Smooth muscle cell (in vitro differentiated cells): ENCODE measurements at regions not wholly inside any gene's neighbourhood (a gene's known extent, or its start where the extent isn't known, plus 50 kb on each side); places are given as distances from the start of the nearest gene placed in this dataset.
"Not testable (repeated sequence)": the region's sequence is repeated elsewhere in the genome, so short reads cannot be mapped to it uniquely, and the experiment has no call there.

ENCODE experiments used
- DNase-seq: peaks from one replicate; lab custom pipeline; 2025; ENCODE audit not compliant: unreplicated experiment; lab: John Stamatoyannopoulos, UW
- H2AFZ ChIP-seq: fragments of 200-600 bp; sonication (generic); 2 replicates; pipeline ENCODE4 v1.6.0; 2016; ENCODE audit warnings: antibody characterized with exemption, low read depth, mild to moderate bottlenecking
- H3F3A ChIP-seq: fragments of 200-600 bp; sonication (generic); 2 replicates; pipeline ENCODE4 v1.6.0; 2017; ENCODE audit warnings: antibody characterized with exemption, low read depth
- H3K27ac ChIP-seq: fragments of 200-600 bp; sonication (generic); 2 replicates; pipeline ENCODE4 v1.5.1; 2016; ENCODE audit warnings: low read depth, mild to moderate bottlenecking
- H3K27me3 ChIP-seq: fragments of 200-600 bp; sonication (generic); 2 replicates; pipeline ENCODE4 v1.6.1; 2016; ENCODE audit warnings: low read depth, mild to moderate bottlenecking
- H3K36me3 ChIP-seq: fragments of 200-600 bp; sonication (generic); 2 replicates; pipeline ENCODE4 v1.5.1; 2016; ENCODE audit warnings: low read depth
- H3K4me1 ChIP-seq: fragments of 200-600 bp; sonication (generic); 2 replicates; pipeline ENCODE4 v1.5.1; 2016; ENCODE audit warnings: low read depth
- H3K4me2 ChIP-seq: fragments of 200-600 bp; sonication (generic); 2 replicates; pipeline ENCODE4 v1.6.0; 2016; ENCODE audit warnings: mild to moderate bottlenecking
- H3K4me3 ChIP-seq: fragments of 200-600 bp; sonication (generic); 2 replicates; pipeline ENCODE4 v1.5.1; 2016; ENCODE audit warnings: mild to moderate bottlenecking
- H3K79me2 ChIP-seq: fragments of 200-600 bp; sonication (generic); 2 replicates; pipeline ENCODE4 v1.6.0; 2016; ENCODE audit warnings: low read depth, mild to moderate bottlenecking
- H3K9ac ChIP-seq: fragments of 200-600 bp; sonication (generic); 2 replicates; pipeline ENCODE4 v1.6.0; 2016; ENCODE audit warnings: low read depth
- H3K9me3 ChIP-seq: fragments of 200-600 bp; sonication (generic); replicated peaks from 2 replicates; pipeline ENCODE4 v1.5.1; 2016; ENCODE audit warnings: low read depth
- H4K20me1 ChIP-seq: fragments of 200-600 bp; sonication (generic); 2 replicates; pipeline ENCODE4 v1.6.0; 2016; ENCODE audit warnings: low read depth
- WGBS: methylation state at CpG from one replicate; pipeline ENCODE4 v1.1.7; 2016; ENCODE audit warnings: low lambda C conversion rate; 5-methylcytosine and 5-hydroxymethylcytosine counted together
- TF ChIP-seq, protein P1 (sequence below): fragments of 200-600 bp; sonication (generic); IDR thresholded peaks from 2 replicates; pipeline ENCODE4 v1.5.1; 2017; ENCODE audit warnings: borderline replicate concordance, mild to moderate bottlenecking, antibody characterized with exemption; ENCODE audit not compliant: insufficient read depth, poor library complexity, severe bottlenecking

- TF ChIP-seq, protein P1, sequence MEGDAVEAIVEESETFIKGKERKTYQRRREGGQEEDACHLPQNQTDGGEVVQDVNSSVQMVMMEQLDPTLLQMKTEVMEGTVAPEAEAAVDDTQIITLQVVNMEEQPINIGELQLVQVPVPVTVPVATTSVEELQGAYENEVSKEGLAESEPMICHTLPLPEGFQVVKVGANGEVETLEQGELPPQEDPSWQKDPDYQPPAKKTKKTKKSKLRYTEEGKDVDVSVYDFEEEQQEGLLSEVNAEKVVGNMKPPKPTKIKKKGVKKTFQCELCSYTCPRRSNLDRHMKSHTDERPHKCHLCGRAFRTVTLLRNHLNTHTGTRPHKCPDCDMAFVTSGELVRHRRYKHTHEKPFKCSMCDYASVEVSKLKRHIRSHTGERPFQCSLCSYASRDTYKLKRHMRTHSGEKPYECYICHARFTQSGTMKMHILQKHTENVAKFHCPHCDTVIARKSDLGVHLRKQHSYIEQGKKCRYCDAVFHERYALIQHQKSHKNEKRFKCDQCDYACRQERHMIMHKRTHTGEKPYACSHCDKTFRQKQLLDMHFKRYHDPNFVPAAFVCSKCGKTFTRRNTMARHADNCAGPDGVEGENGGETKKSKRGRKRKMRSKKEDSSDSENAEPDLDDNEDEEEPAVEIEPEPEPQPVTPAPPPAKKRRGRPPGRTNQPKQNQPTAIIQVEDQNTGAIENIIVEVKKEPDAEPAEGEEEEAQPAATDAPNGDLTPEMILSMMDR: no peak
- H2AFZ ChIP-seq: no peak overlapping the region
- H4K20me1 ChIP-seq: no peaks in the 10 kb centered on the region
- DNase-seq: no peak
- H3K27me3 ChIP-seq: peaks cover 30% of the 10 kb centered on the region
- WGBS: 40% methylated on average over 20 of the region's 20 CpGs
- H3K79me2 ChIP-seq: no peaks in the 10 kb centered on the region
- H3K9me3 ChIP-seq: no peaks in the 10 kb centered on the region
- no peak overlapping the region for H3K9ac ChIP-seq
- no peak overlapping the region for H3K4me3 ChIP-seq
- H3F3A ChIP-seq: no peaks in the 10 kb centered on the region
- no peak overlapping the region for H3K4me2 ChIP-seq
- H3K4me1 ChIP-seq: no peaks in the 10 kb centered on the region
- H3K36me3 ChIP-seq: no peaks in the 10 kb centered on the region
- H3K27ac ChIP-seq: no peak overlapping the region
Observed at GRCh38 chr12:131628023-131628740, 82.7 kb upstream of the SFSWAP start.

DNA sequence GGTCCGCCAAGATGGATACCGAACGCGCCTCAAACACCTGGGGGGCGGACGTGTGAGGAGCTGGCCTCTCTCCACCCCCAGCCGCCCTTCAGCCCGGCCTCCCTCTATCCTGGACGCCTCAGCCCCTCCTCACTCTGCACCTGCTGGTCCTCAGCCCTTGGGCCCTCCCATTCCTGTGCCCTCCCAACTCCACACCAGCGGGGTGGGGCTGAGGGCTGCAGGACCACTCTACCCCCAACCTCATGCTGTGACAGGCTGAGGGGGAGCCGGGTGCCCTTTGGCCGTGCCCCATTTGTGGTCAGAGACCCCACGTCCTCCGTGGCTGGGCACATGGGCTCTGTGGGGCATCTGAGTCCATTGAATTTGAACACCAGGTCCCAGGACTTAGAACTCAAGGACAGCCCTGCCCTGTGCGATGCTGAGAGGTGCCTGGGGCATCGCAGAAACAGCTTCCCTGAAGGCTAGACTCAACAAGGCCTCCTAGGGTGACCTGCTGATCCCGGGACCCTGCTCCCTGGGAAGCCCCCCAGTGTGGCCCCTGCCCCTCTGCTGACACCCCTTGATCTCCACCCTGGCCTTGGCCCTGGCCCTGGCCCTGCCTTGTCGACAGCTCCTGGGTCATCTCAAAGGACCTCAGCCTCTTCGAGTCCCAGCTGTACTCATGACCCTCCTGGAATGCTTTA is 82.0 kb upstream of the SFSWAP start:
- H3K4me2 ChIP-seq: no peak overlapping the region
- H3K4me3 ChIP-seq: no peak overlapping the region
- H3K27ac ChIP-seq: no peak overlapping the region
- DNase-seq: no peak
- H3F3A ChIP-seq: no peaks in the 10 kb centered on the region
- no peaks in the 10 kb centered on the region for H3K79me2 ChIP-seq
- H3K36me3 ChIP-seq: no peaks in the 10 kb centered on the region
- TF ChIP-seq, protein P1: no peak
- H3K9ac ChIP-seq: no peak overlapping the region
- no peaks in the 10 kb centered on the region for H4K20me1 ChIP-seq
- H2AFZ ChIP-seq: no peak overlapping the region
- peaks cover 30% of the 10 kb centered on the region for H3K27me3 ChIP-seq
- H3K9me3 ChIP-seq: no peaks in the 10 kb centered on the region
- no peaks in the 10 kb centered on the region for H3K4me1 ChIP-seq
- 61% methylated on average over 19 of the region's 19 CpGs for WGBS

DNA sequence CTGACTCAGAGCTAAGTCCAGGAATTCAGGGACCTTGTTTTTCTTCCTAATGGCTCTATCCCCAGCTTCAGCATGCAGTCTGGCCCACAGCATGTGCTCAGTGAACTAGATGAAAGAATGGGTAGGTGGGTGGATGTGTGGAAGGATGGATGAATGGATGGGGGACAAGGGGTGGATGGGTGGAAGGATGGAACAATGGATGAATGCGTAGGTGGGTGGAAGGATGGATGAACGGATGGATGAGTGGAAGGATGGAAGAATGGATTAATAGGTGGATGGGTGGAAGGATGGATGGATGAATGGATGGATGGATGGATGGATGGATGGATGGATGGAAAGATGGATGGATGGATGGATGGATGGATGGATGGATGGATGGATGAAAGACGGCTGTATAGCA is 79.7 kb upstream of the SFSWAP start:
- no peak overlapping the region for H3K27ac ChIP-seq
- DNase-seq: no peak
- H3K36me3 ChIP-seq: no peaks in the 10 kb centered on the region
- H3F3A ChIP-seq: no peaks in the 10 kb centered on the region
- no peak overlapping the region for H3K9ac ChIP-seq
- H4K20me1 ChIP-seq: no peaks in the 10 kb centered on the region
- no peak overlapping the region for H3K4me3 ChIP-seq
- TF ChIP-seq, protein P1: no peak
- no peaks in the 10 kb centered on the region for H3K79me2 ChIP-seq
- no peaks in the 10 kb centered on the region for H3K9me3 ChIP-seq
- no peak overlapping the region for H3K4me2 ChIP-seq
- H3K27me3 ChIP-seq: peaks cover 20% of the 10 kb centered on the region
- H3K4me1 ChIP-seq: no peaks in the 10 kb centered on the region
- H2AFZ ChIP-seq: no peak overlapping the region
- WGBS: 64% methylated on average over 3 of the region's 3 CpGs

DNA sequence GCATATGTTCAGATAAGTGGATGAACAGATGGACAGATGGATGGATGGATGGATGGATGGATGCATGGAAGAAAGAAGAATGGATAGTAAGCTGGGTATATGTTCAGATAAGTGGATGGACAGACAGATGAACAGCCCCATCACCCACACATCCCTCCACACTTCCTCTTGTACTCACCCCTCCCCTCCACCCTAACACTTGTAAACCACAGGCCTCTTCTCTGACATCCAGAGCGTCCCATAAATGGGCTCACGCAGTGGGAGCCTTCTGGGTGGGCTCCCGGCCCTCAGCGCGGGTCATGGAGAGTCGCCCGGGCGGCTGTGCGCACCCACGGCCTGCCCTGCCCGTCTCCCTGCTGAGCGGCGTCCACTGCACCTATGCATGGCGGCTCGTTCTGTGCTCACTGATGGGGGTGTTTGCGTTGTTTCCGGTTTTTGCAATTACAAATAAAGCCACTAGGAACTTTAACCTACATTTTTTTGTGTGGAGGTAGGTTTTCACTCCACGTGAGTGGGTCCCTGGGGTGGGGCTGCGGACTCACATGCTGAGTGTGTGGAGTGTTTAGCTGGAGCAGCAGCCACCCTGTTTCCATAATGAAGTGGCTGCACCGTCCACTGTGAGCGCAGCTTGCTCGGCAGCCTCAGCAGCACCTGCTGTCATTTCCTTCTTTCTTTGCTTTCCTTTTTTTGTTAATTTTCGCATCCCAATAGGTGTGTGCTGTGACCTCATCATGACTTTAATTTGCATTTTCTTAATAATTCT is 78.8 kb upstream of the SFSWAP start:
- not testable (repeated sequence) for H2AFZ ChIP-seq, H3F3A ChIP-seq, H4K20me1 ChIP-seq, H3K4me3 ChIP-seq, H3K9me3 ChIP-seq, H3K4me2 ChIP-seq, H3K36me3 ChIP-seq, DNase-seq, H3K4me1 ChIP-seq, H3K27ac ChIP-seq, H3K9ac ChIP-seq, H3K79me2 ChIP-seq
- H3K27me3 ChIP-seq: peaks cover 20% of the 10 kb centered on the region
- WGBS: 84% methylated on average over 23 of the region's 23 CpGs

GRCh38 chr12:131632652-131633023 is 78.3 kb upstream of the SFSWAP start:
- H3K4me1 ChIP-seq, H3K4me3 ChIP-seq, H3K36me3 ChIP-seq, H3K79me2 ChIP-seq, H3K9ac ChIP-seq, H3K4me2 ChIP-seq, H3F3A ChIP-seq, H3K9me3 ChIP-seq, DNase-seq, H4K20me1 ChIP-seq, H3K27ac ChIP-seq, H2AFZ ChIP-seq: not testable (repeated sequence)
- 71% methylated on average over 5 of the region's 5 CpGs for whole genome bisulfite sequencing
- peaks cover 20% of the 10 kb centered on the region for H3K27me3 ChIP-seq

GRCh38 chr12:131633610-131634009 is 77.3 kb upstream of the SFSWAP start:
- H3K27ac ChIP-seq, H4K20me1 ChIP-seq, H3K4me2 ChIP-seq, H3K36me3 ChIP-seq, H2AFZ ChIP-seq, H3K9ac ChIP-seq, H3K4me1 ChIP-seq, H3F3A ChIP-seq, H3K4me3 ChIP-seq, DNase-seq, H3K9me3 ChIP-seq, H3K79me2 ChIP-seq: not testable (repeated sequence)
- WGBS: 73% methylated on average over 9 of the region's 9 CpGs
- peaks cover 10% of the 10 kb centered on the region for H3K27me3 ChIP-seq
